Panc1 (cell line): ENCODE measurements at regions not wholly inside any gene's neighbourhood (a gene's known extent, or its start where the extent isn't known, plus 50 kb on each side); places are given as distances from the start of the nearest gene placed in this dataset.

Experiments
- CTCF ChIP-seq: fragments of 450-650 bp; IDR thresholded peaks from 2 replicates; pipeline ENCODE4 v1.5.1; 2017; ENCODE audit warnings: mild to moderate bottlenecking
- POLR2AphosphoS5 ChIP-seq: IDR thresholded peaks from 2 replicates; pipeline ENCODE4 v1.6.1; 2012; ENCODE audit warnings: mild to moderate bottlenecking, low read depth, low read length, moderate library complexity
- REST ChIP-seq, 2 experiments: IDR thresholded peaks; 2 replicates each; pipeline ENCODE4 v1.6.1; 2011 to 2012; ENCODE audit warnings: low read depth in 2 of 2, control low read depth in 1 of 2, low read length in 1 of 2, mild to moderate bottlenecking in 1 of 2, moderate library complexity in 1 of 2; ENCODE audit not compliant: insufficient read depth in 1 of 2
- SIN3A ChIP-seq: IDR thresholded peaks from 2 replicates; pipeline ENCODE4 v1.6.1; 2012; ENCODE audit warnings: low read depth, mild to moderate bottlenecking, low read length, moderate library complexity, borderline replicate concordance; ENCODE audit not compliant: insufficient read depth
- TCF7L2 ChIP-seq: IDR thresholded peaks from 2 replicates; pipeline ENCODE4 v1.6.1; 2011; ENCODE audit warnings: mild to moderate bottlenecking, low read depth, low read length, inconsistent platforms

GRCh38 chr7:52289247-52289646 is 746.2 kb upstream of the POM121L12 start:
- TF ChIP-seq CTCF (no peak), REST (IDR thresholded peaks at IDR 0.05; ENCODE audit: insufficient read depth in 1 of 2, low read depth in 2 of 2, low read length in 1 of 2) (no peak), POLR2AphosphoS5 (no peak), SIN3A (no peak), TCF7L2 (no peak)
